ENCODE measurements at regions not wholly inside any gene's neighbourhood (a gene's known extent, or its start where the extent isn't known, plus 50 kb on each side); places are given as distances from the start of the nearest gene placed in this dataset.

DNA sequence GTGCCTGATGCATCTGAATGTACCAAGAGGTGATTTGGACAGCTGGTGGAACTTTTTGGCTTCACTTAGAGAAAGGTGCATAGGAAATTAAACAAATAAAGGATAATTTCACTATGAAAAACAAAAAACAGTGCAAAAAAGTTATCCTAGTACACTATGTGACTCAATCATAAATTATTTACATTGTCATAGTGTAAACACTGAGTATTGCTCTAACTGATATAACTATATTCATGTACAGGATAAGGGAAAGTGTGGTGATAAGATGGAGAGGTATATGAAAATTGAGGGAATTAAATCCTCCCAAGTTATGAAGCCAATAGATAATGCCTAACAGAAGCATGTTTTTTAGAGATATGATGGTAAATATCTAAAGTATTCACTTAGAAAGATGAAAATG, 50.2 kb upstream of the CPNE4 start:
- no peak for DNase-seq (ENCODE audit: low read depth in 1 of 2, low spot score in 1 of 2)
- Histone ChIP-seq H3K27me3 (ENCODE audit: insufficient read depth, poor library complexity, severe bottlenecking) (no peaks in the 10 kb centered on the region), H3K27ac (replicated peaks) (no peak overlapping the region), H3K4me3 (replicated peaks; ENCODE audit: insufficient read depth, low read length) (no peak overlapping the region)
- TF ChIP-seq POLR2AphosphoS5 (IDR thresholded peaks at IDR 0.05; ENCODE audit: low read depth) (no peak), SPI1 (IDR thresholded peaks at IDR 0.05; ENCODE audit: borderline replicate concordance, low read depth) (no peak), GABPA (IDR thresholded peaks at IDR 0.05; ENCODE audit: low read depth) (no peak)
- TF ChIP-seq, protein P1, sequence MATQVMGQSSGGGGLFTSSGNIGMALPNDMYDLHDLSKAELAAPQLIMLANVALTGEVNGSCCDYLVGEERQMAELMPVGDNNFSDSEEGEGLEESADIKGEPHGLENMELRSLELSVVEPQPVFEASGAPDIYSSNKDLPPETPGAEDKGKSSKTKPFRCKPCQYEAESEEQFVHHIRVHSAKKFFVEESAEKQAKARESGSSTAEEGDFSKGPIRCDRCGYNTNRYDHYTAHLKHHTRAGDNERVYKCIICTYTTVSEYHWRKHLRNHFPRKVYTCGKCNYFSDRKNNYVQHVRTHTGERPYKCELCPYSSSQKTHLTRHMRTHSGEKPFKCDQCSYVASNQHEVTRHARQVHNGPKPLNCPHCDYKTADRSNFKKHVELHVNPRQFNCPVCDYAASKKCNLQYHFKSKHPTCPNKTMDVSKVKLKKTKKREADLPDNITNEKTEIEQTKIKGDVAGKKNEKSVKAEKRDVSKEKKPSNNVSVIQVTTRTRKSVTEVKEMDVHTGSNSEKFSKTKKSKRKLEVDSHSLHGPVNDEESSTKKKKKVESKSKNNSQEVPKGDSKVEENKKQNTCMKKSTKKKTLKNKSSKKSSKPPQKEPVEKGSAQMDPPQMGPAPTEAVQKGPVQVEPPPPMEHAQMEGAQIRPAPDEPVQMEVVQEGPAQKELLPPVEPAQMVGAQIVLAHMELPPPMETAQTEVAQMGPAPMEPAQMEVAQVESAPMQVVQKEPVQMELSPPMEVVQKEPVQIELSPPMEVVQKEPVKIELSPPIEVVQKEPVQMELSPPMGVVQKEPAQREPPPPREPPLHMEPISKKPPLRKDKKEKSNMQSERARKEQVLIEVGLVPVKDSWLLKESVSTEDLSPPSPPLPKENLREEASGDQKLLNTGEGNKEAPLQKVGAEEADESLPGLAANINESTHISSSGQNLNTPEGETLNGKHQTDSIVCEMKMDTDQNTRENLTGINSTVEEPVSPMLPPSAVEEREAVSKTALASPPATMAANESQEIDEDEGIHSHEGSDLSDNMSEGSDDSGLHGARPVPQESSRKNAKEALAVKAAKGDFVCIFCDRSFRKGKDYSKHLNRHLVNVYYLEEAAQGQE (IDR thresholded peaks at IDR 0.05; ENCODE audit: insufficient replicate concordance, low read depth): no peak
- TF ChIP-seq, protein P2, sequence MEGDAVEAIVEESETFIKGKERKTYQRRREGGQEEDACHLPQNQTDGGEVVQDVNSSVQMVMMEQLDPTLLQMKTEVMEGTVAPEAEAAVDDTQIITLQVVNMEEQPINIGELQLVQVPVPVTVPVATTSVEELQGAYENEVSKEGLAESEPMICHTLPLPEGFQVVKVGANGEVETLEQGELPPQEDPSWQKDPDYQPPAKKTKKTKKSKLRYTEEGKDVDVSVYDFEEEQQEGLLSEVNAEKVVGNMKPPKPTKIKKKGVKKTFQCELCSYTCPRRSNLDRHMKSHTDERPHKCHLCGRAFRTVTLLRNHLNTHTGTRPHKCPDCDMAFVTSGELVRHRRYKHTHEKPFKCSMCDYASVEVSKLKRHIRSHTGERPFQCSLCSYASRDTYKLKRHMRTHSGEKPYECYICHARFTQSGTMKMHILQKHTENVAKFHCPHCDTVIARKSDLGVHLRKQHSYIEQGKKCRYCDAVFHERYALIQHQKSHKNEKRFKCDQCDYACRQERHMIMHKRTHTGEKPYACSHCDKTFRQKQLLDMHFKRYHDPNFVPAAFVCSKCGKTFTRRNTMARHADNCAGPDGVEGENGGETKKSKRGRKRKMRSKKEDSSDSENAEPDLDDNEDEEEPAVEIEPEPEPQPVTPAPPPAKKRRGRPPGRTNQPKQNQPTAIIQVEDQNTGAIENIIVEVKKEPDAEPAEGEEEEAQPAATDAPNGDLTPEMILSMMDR (IDR thresholded peaks at IDR 0.05; ENCODE audit: insufficient read depth, low read length): no peak

DNA sequence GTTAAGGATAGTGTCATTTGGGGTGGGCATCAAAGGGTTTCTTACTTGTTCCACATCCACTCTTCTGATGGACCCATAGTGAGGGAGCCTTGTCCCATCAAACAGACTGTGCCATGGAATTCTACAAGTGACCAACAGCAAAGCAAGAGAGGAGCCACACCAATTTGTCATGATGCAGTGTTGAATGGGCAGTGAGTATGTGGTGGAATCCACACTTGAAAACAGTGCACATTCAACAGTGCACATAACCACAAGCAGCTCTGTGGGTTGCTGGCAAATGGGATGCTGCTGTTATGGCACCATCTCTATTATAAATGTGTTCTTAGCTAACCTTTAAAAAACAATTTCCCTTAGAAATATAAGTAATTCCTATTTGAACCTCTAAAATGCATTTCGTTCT, 52.5 kb upstream of the CPNE4 start:
- TF ChIP-seq GABPA (IDR thresholded peaks at IDR 0.05; ENCODE audit: low read depth): no peak
- TF ChIP-seq SPI1 (IDR thresholded peaks at IDR 0.05; ENCODE audit: borderline replicate concordance, low read depth): no peak
- TF ChIP-seq, protein P2 (IDR thresholded peaks at IDR 0.05; ENCODE audit: insufficient read depth, low read length): no peak
- TF ChIP-seq POLR2AphosphoS5 (IDR thresholded peaks at IDR 0.05; ENCODE audit: low read depth): no peak
- TF ChIP-seq, protein P1 (IDR thresholded peaks at IDR 0.05; ENCODE audit: insufficient replicate concordance, low read depth): no peak
- no peak for DNase-seq (ENCODE audit: low read depth in 1 of 2, low spot score in 1 of 2)
- Histone ChIP-seq H3K27ac (replicated peaks) (no peak overlapping the region), H3K27me3 (ENCODE audit: insufficient read depth, poor library complexity, severe bottlenecking) (no peaks in the 10 kb centered on the region), H3K4me3 (replicated peaks; ENCODE audit: insufficient read depth, low read length) (no peak overlapping the region)

DNA sequence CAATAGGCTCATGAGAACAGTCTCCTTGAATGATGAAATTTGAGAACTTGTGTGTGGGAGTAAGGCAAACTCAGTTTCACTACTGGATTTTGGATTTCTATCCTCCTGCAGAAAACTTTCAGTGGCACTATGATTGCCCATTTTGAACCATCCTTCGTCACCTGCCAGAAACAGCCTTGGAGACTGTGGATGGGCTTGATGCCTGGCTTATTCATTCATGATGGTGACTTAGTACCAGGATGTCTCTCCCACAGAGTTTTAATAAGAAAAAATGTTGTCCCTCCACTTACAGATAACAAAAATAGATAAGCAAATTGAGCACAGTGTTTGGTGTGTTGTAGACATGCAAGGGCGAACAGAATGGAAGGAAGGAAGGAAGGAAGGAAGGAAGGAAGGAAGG, 53.5 kb upstream of the CPNE4 start:
- Histone ChIP-seq H3K4me3 (replicated peaks; ENCODE audit: insufficient read depth, low read length) (no peak overlapping the region), H3K27ac (replicated peaks) (no peak overlapping the region), H3K27me3 (ENCODE audit: insufficient read depth, poor library complexity, severe bottlenecking) (peaks cover 3% of the 10 kb centered on the region)
- TF ChIP-seq GABPA (IDR thresholded peaks at IDR 0.05; ENCODE audit: low read depth) (no peak), SPI1 (IDR thresholded peaks at IDR 0.05; ENCODE audit: borderline replicate concordance, low read depth) (no peak)
- TF ChIP-seq, protein P1 (IDR thresholded peaks at IDR 0.05; ENCODE audit: insufficient replicate concordance, low read depth): no peak
- DNase-seq (ENCODE audit: low read depth in 1 of 2, low spot score in 1 of 2): no peak
